Smooth muscle cell (in vitro differentiated cells): ENCODE measurements at regions not wholly inside any gene's neighbourhood (a gene's known extent, or its start where the extent isn't known, plus 50 kb on each side); places are given as distances from the start of the nearest gene placed in this dataset.

Source experiments
- DNase-seq: peaks from one replicate; lab custom pipeline; 2025; ENCODE audit not compliant: unreplicated experiment; lab: John Stamatoyannopoulos, UW
- H2AFZ ChIP-seq: fragments of 200-600 bp; sonication (generic); 2 replicates; pipeline ENCODE4 v1.6.0; 2016; ENCODE audit warnings: antibody characterized with exemption, low read depth, mild to moderate bottlenecking
- H3F3A ChIP-seq: fragments of 200-600 bp; sonication (generic); 2 replicates; pipeline ENCODE4 v1.6.0; 2017; ENCODE audit warnings: antibody characterized with exemption, low read depth
- H3K27ac ChIP-seq: fragments of 200-600 bp; sonication (generic); 2 replicates; pipeline ENCODE4 v1.5.1; 2016; ENCODE audit warnings: low read depth, mild to moderate bottlenecking
- H3K27me3 ChIP-seq: fragments of 200-600 bp; sonication (generic); 2 replicates; pipeline ENCODE4 v1.6.1; 2016; ENCODE audit warnings: low read depth, mild to moderate bottlenecking
- H3K36me3 ChIP-seq: fragments of 200-600 bp; sonication (generic); 2 replicates; pipeline ENCODE4 v1.5.1; 2016; ENCODE audit warnings: low read depth
- H3K4me1 ChIP-seq: fragments of 200-600 bp; sonication (generic); 2 replicates; pipeline ENCODE4 v1.5.1; 2016; ENCODE audit warnings: low read depth
- H3K4me2 ChIP-seq: fragments of 200-600 bp; sonication (generic); 2 replicates; pipeline ENCODE4 v1.6.0; 2016; ENCODE audit warnings: mild to moderate bottlenecking
- H3K4me3 ChIP-seq: fragments of 200-600 bp; sonication (generic); 2 replicates; pipeline ENCODE4 v1.5.1; 2016; ENCODE audit warnings: mild to moderate bottlenecking
- H3K79me2 ChIP-seq: fragments of 200-600 bp; sonication (generic); 2 replicates; pipeline ENCODE4 v1.6.0; 2016; ENCODE audit warnings: low read depth, mild to moderate bottlenecking
- H3K9ac ChIP-seq: fragments of 200-600 bp; sonication (generic); 2 replicates; pipeline ENCODE4 v1.6.0; 2016; ENCODE audit warnings: low read depth
- H3K9me3 ChIP-seq: fragments of 200-600 bp; sonication (generic); replicated peaks from 2 replicates; pipeline ENCODE4 v1.5.1; 2016; ENCODE audit warnings: low read depth
- H4K20me1 ChIP-seq: fragments of 200-600 bp; sonication (generic); 2 replicates; pipeline ENCODE4 v1.6.0; 2016; ENCODE audit warnings: low read depth
- WGBS: methylation state at CpG from one replicate; pipeline ENCODE4 v1.1.7; 2016; ENCODE audit warnings: low lambda C conversion rate; 5-methylcytosine and 5-hydroxymethylcytosine counted together
- TF ChIP-seq, protein P1 (sequence below): fragments of 200-600 bp; sonication (generic); IDR thresholded peaks from 2 replicates; pipeline ENCODE4 v1.5.1; 2017; ENCODE audit warnings: borderline replicate concordance, mild to moderate bottlenecking, antibody characterized with exemption; ENCODE audit not compliant: insufficient read depth, poor library complexity, severe bottlenecking

GRCh38 chr5:66273121-66273520, 129.0 kb downstream of the SREK1 start:
- 90% methylated on average over 4 of the region's 4 CpGs for WGBS
- H3K27ac ChIP-seq: no peak overlapping the region
- H3K36me3 ChIP-seq: no peaks in the 10 kb centered on the region
- TF ChIP-seq, protein P1, sequence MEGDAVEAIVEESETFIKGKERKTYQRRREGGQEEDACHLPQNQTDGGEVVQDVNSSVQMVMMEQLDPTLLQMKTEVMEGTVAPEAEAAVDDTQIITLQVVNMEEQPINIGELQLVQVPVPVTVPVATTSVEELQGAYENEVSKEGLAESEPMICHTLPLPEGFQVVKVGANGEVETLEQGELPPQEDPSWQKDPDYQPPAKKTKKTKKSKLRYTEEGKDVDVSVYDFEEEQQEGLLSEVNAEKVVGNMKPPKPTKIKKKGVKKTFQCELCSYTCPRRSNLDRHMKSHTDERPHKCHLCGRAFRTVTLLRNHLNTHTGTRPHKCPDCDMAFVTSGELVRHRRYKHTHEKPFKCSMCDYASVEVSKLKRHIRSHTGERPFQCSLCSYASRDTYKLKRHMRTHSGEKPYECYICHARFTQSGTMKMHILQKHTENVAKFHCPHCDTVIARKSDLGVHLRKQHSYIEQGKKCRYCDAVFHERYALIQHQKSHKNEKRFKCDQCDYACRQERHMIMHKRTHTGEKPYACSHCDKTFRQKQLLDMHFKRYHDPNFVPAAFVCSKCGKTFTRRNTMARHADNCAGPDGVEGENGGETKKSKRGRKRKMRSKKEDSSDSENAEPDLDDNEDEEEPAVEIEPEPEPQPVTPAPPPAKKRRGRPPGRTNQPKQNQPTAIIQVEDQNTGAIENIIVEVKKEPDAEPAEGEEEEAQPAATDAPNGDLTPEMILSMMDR: no peak
- no peak overlapping the region for H3K4me3 ChIP-seq
- DNase-seq: no peak
- no peak overlapping the region for H2AFZ ChIP-seq
- no peaks in the 10 kb centered on the region for H3K9me3 ChIP-seq
- H3K27me3 ChIP-seq: no peaks in the 10 kb centered on the region
- no peaks in the 10 kb centered on the region for H3K79me2 ChIP-seq
- H3F3A ChIP-seq: no peaks in the 10 kb centered on the region
- no peak overlapping the region for H3K9ac ChIP-seq
- no peaks in the 10 kb centered on the region for H4K20me1 ChIP-seq
- no peak overlapping the region for H3K4me2 ChIP-seq
- peaks cover 9% of the 10 kb centered on the region for H3K4me1 ChIP-seq

- Histone ChIP-seq H3K4me2 (no peak overlapping the region), H3K36me3 (no peaks in the 10 kb centered on the region), H3K79me2 (no peaks in the 10 kb centered on the region), H3F3A (no peaks in the 10 kb centered on the region), H2AFZ (no peak overlapping the region), H4K20me1 (no peaks in the 10 kb centered on the region), H3K9ac (no peak overlapping the region), H3K9me3 (no peaks in the 10 kb centered on the region), H3K27me3 (no peaks in the 10 kb centered on the region), H3K4me3 (no peak overlapping the region), H3K27ac (no peak overlapping the region), H3K4me1 (peaks cover 9% of the 10 kb centered on the region)
- no peak for DNase-seq
- 88% methylated on average over 7 of the region's 7 CpGs for WGBS
- TF ChIP-seq, protein P1: no peak
Observed at GRCh38 chr5:66276986-66277385, 132.9 kb downstream of the SREK1 start.

DNA sequence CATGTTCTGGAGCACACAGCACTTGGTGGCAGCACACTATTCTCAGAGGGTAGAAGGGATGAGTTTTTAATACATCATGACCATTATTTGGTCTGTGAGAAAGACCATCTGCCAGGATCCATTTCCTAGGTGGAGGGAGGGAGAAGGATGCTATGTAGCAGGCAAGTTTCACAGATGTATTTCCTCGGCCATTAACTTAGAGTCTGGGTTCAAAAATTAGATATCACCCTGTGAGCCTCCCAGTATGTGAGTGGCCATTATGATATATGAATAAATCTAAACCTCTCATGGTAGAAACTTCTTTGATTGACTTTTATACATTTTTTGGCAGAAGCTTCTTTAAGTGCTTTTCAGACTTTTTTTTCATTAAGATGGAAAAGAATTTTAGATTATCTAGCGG, 133.9 kb downstream of the SREK1 start:
- no peak overlapping the region for H2AFZ ChIP-seq
- no peaks in the 10 kb centered on the region for H3K9me3 ChIP-seq
- no peak overlapping the region for H3K4me3 ChIP-seq
- WGBS: 93% methylated on average over 2 of the region's 2 CpGs
- no peaks in the 10 kb centered on the region for H4K20me1 ChIP-seq
- H3K27ac ChIP-seq: no peak overlapping the region
- DNase-seq: no peak
- no peaks in the 10 kb centered on the region for H3F3A ChIP-seq
- no peaks in the 10 kb centered on the region for H3K27me3 ChIP-seq
- H3K4me1 ChIP-seq: peaks cover 9% of the 10 kb centered on the region
- no peak overlapping the region for H3K4me2 ChIP-seq
- H3K9ac ChIP-seq: no peak overlapping the region
- no peaks in the 10 kb centered on the region for H3K79me2 ChIP-seq
- H3K36me3 ChIP-seq: no peaks in the 10 kb centered on the region
- TF ChIP-seq, protein P1: no peak

GRCh38 chr5:66281294-66281693, 137.2 kb downstream of the SREK1 start:
- 94% methylated on average over 4 of the region's 4 CpGs for WGBS

More at GRCh38 chr5:66281294-66281693, 137.2 kb downstream of the SREK1 start:
- Histone ChIP-seq H3K4me1 (no peaks in the 10 kb centered on the region), H3K9me3 (no peaks in the 10 kb centered on the region), H3F3A (no peaks in the 10 kb centered on the region), H3K4me3 (no peak overlapping the region), H3K27me3 (no peaks in the 10 kb centered on the region), H3K9ac (no peak overlapping the region), H2AFZ (no peak overlapping the region), H4K20me1 (no peaks in the 10 kb centered on the region), H3K79me2 (no peaks in the 10 kb centered on the region), H3K27ac (no peak overlapping the region), H3K4me2 (no peak overlapping the region), H3K36me3 (no peaks in the 10 kb centered on the region)
- no peak for DNase-seq
- TF ChIP-seq, protein P1: no peak
